H9 (cell line): ENCODE measurements at regions not wholly inside any gene's neighbourhood (a gene's known extent, or its start where the extent isn't known, plus 50 kb on each side); places are given as distances from the start of the nearest gene placed in this dataset.

Experiments used
- DNase-seq: peaks from one replicate; pipeline ENCODE4 v3.0.0-alpha.2; 2017
- H2AFZ ChIP-seq: one replicate; pipeline ENCODE4 v1.6.1; 2013; ENCODE audit warnings: mild to moderate bottlenecking, low read length, control low read depth, moderate library complexity
- H2AK5ac ChIP-seq: 2 replicates; pipeline ENCODE4 v1.6.1; 2013; ENCODE audit warnings: low read length, control low read depth, mixed read lengths; ENCODE audit not compliant: insufficient read length
- H2BK120ac ChIP-seq: one replicate; pipeline ENCODE4 v1.6.1; 2013; ENCODE audit warnings: low read depth, mild to moderate bottlenecking, low read length, control low read depth, inconsistent platforms; ENCODE audit not compliant: poor library complexity, severe bottlenecking
- H2BK12ac ChIP-seq: 2 replicates; pipeline ENCODE4 v1.6.1; 2013; ENCODE audit warnings: low read length, control low read depth, mixed read lengths, low read depth; ENCODE audit not compliant: insufficient read length
- H2BK15ac ChIP-seq: 2 replicates; pipeline ENCODE4 v1.6.1; 2013; ENCODE audit warnings: low read depth, low read length, control low read depth
- H2BK20ac ChIP-seq: one replicate; pipeline ENCODE4 v1.6.1; 2013; ENCODE audit warnings: low read depth, mild to moderate bottlenecking, low read length, control low read depth, inconsistent platforms; ENCODE audit not compliant: poor library complexity, severe bottlenecking
- H2BK5ac ChIP-seq: 2 replicates; pipeline ENCODE4 v1.6.1; 2013; ENCODE audit warnings: low read length, control low read depth, mixed read lengths; ENCODE audit not compliant: insufficient read length
- H3K14ac ChIP-seq: 2 replicates; pipeline ENCODE4 v1.6.1; 2013; ENCODE audit warnings: low read length, control low read depth; ENCODE audit not compliant: insufficient read depth
- H3K18ac ChIP-seq: 2 replicates; pipeline ENCODE4 v1.6.1; 2013; ENCODE audit warnings: low read depth, mild to moderate bottlenecking, mixed read lengths, low read length, control low read depth; ENCODE audit not compliant: insufficient read length
- H3K23ac ChIP-seq: 2 replicates; pipeline ENCODE4 v1.6.1; 2013; ENCODE audit warnings: low read length, control low read depth, mixed read lengths, low read depth; ENCODE audit not compliant: insufficient read length
- H3K23me2 ChIP-seq: 2 replicates; pipeline ENCODE4 v1.6.1; 2013; ENCODE audit warnings: low read depth, mild to moderate bottlenecking, mixed read lengths, low read length, control low read depth; ENCODE audit not compliant: insufficient read length, poor library complexity, severe bottlenecking
- H3K27ac ChIP-seq: 2 replicates; pipeline ENCODE4 v1.5.1; 2013; ENCODE audit warnings: low read length, control low read depth, mixed read lengths, low read depth; ENCODE audit not compliant: insufficient read length
- H3K27me3 ChIP-seq: 2 replicates; pipeline ENCODE4 v1.6.1; 2013; ENCODE audit warnings: low read length, control low read depth, inconsistent platforms; ENCODE audit not compliant: insufficient read depth
- H3K4ac ChIP-seq: 2 replicates; pipeline ENCODE4 v1.6.1; 2013; ENCODE audit warnings: low read depth, mild to moderate bottlenecking, control low read depth, inconsistent platforms, low read length, moderate library complexity
- H3K4me1 ChIP-seq: 2 replicates; pipeline ENCODE4 v1.6.1; 2013; ENCODE audit warnings: low read length, control low read depth, inconsistent platforms; ENCODE audit not compliant: insufficient read depth
- H3K4me2 ChIP-seq: 2 replicates; pipeline ENCODE4 v1.6.1; 2013; ENCODE audit warnings: low read length, control low read depth, mixed read lengths; ENCODE audit not compliant: insufficient read length, insufficient read depth
- H3K56ac ChIP-seq: 2 replicates; pipeline ENCODE4 v1.6.1; 2013; ENCODE audit warnings: low read depth, mild to moderate bottlenecking, mixed read lengths, low read length, control low read depth; ENCODE audit not compliant: insufficient read length
- H3K79me1 ChIP-seq: 2 replicates; pipeline ENCODE4 v1.6.1; 2013; ENCODE audit warnings: low read depth, mild to moderate bottlenecking, moderate library complexity, low read length, control low read depth, inconsistent platforms; ENCODE audit not compliant: insufficient read depth, poor library complexity, severe bottlenecking
- H3K79me2 ChIP-seq: 2 replicates; pipeline ENCODE4 v1.6.1; 2013; ENCODE audit warnings: low read length, control low read depth, inconsistent platforms; ENCODE audit not compliant: insufficient read depth
- H3K9ac ChIP-seq: 2 replicates; pipeline ENCODE4 v1.6.1; 2013; ENCODE audit warnings: low read length, control low read depth, mixed read lengths; ENCODE audit not compliant: insufficient read length; ENCODE audit errors: extremely low read depth
- H3K9me3 ChIP-seq: one replicate; pipeline ENCODE4 v1.6.1; 2013; ENCODE audit warnings: low read depth, low read length, inconsistent platforms; ENCODE audit not compliant: control insufficient read depth
- H3T11ph ChIP-seq: one replicate; pipeline ENCODE4 v1.6.1; 2013; ENCODE audit warnings: mild to moderate bottlenecking, low read length, control low read depth, inconsistent platforms
- H4K20me1 ChIP-seq: one replicate; pipeline ENCODE4 v1.6.1; 2013; ENCODE audit not compliant: control insufficient read depth, insufficient read length, insufficient read depth
- H4K5ac ChIP-seq: 2 replicates; pipeline ENCODE4 v1.6.1; 2013; ENCODE audit warnings: low read depth, mild to moderate bottlenecking, mixed read lengths, low read length, control low read depth; ENCODE audit not compliant: insufficient read length
- H4K8ac ChIP-seq: replicated peaks from 2 replicates; pipeline ENCODE4 v1.6.1; 2013; ENCODE audit warnings: low read length, control low read depth, mixed read lengths, low read depth; ENCODE audit not compliant: insufficient read length
- H4K91ac ChIP-seq: 2 replicates; pipeline ENCODE4 v1.6.1; 2013; ENCODE audit warnings: low read depth, mild to moderate bottlenecking, moderate library complexity, mixed read lengths, low read length, control low read depth; ENCODE audit not compliant: insufficient read length
- H3K27ac Mint-ChIP-seq, 3 experiments: 2 replicates in 2 of 3; 3 replicates in 1 of 3; pipeline ENCODE4 v1.8.0; 2020 to 2021; ENCODE audit warnings: mixed read lengths in 3 of 3, mild to moderate bottlenecking in 1 of 3, moderate library complexity in 1 of 3
- H3K27me3 Mint-ChIP-seq: 2 replicates; pipeline ENCODE4 v1.8.0; 2021; ENCODE audit warnings: low read depth, mild to moderate bottlenecking, moderate library complexity, mixed read lengths
- H3K36me3 Mint-ChIP-seq, 3 experiments: 2 replicates in 2 of 3; 3 replicates in 1 of 3; pipeline ENCODE4 v1.8.0; 2020 to 2021; ENCODE audit warnings: low read depth in 3 of 3, mixed read lengths in 3 of 3; ENCODE audit not compliant: insufficient read depth in 1 of 3
- H3K4me1 Mint-ChIP-seq, 2 experiments: 2 replicates each; pipeline ENCODE4 v1.8.0; 2020; ENCODE audit warnings: mixed read lengths in 2 of 2
- H3K4me3 Mint-ChIP-seq, 2 experiments: 2 replicates in 1 of 2; 3 replicates in 1 of 2; pipeline ENCODE4 v1.8.0; 2020 to 2021; ENCODE audit warnings: mild to moderate bottlenecking in 2 of 2, mixed read lengths in 2 of 2, moderate library complexity in 1 of 2
- H3K9me3 Mint-ChIP-seq, 2 experiments: 2 replicates in 1 of 2; 3 replicates in 1 of 2; pipeline ENCODE4 v1.8.0; 2020; ENCODE audit warnings: mild to moderate bottlenecking in 2 of 2, mixed read lengths in 2 of 2, moderate library complexity in 1 of 2
- CTCF ChIP-seq: fragments of 200-600 bp; sonication (generic); conservative IDR thresholded peaks from 3 replicates; pipeline ENCODE4 v1.8.0; 2021; ENCODE audit warnings: antibody characterized with exemption, mild to moderate bottlenecking
- WGBS: extraction: QIAGEN DNeasy Blood & Tissue Kit; methylation state at CpG from one replicate; pipeline ENCODE4 v1.1.7; 2013; ENCODE audit warnings: missing lambda C conversion rate, low lambda C conversion rate, mixed read lengths; ENCODE audit not compliant: insufficient read length; ENCODE audit errors: extremely low coverage; 5-methylcytosine and 5-hydroxymethylcytosine counted together

DNA sequence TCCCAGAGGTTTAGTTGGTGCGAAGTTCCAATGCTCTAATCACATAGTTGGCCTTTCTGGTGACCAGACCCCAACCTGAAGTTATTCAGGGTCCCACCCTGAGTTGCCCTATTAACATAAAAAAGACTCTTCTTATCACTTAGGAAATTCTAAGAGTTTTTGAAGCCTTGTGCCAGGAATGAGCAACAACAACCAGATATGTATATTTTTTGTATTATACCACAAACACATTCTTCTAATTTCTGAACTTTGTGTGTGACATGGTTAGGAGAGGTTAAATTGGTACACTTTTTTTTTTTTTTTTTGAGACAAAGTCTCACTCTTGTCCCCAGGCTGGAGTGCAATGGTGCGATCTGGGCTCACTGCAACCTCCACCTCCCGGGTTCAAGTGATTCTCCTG lies 320.4 kb upstream of the PDE3A start:
- Histone ChIP-seq H3K79me1 (no peaks in the 10 kb centered on the region), H3K27me3 (no peaks in the 10 kb centered on the region), H3K4me2 (no peak overlapping the region)

More for the DNA sequence above, 320.4 kb upstream of the PDE3A start:
- no peak overlapping the region for H3K23ac ChIP-seq
- WGBS, result no CpG with 5 or more reads among the region's 3 CpGs
- no peak overlapping the region for H2BK12ac ChIP-seq
- Mint-ChIP-seq H3K9me3 (no peaks in the 10 kb centered on the region), H3K4me1 (no peaks in the 10 kb centered on the region), H3K27ac (no peak overlapping the region), H3K36me3 (no peaks in the 10 kb centered on the region), H3K4me3 (no peak overlapping the region), H3K27me3 (no peaks in the 10 kb centered on the region)
- no peaks in the 10 kb centered on the region for H4K20me1 ChIP-seq
- DNase-seq, result no peak
- no peaks in the 10 kb centered on the region for H3K9me3 ChIP-seq
- H3K4ac ChIP-seq, result no peak overlapping the region
- no peak overlapping the region for H4K91ac ChIP-seq
- H4K5ac ChIP-seq, result no peak overlapping the region
- no peak overlapping the region for H3T11ph ChIP-seq
- H3K4me1 ChIP-seq, result no peaks in the 10 kb centered on the region
- TF ChIP-seq CTCF, result no peak
- no peak overlapping the region for H3K18ac ChIP-seq
- no peaks in the 10 kb centered on the region for H3K23me2 ChIP-seq
- H2AFZ ChIP-seq, result no peak overlapping the region
- no peaks in the 10 kb centered on the region for H3K79me2 ChIP-seq
- no peak overlapping the region for H3K27ac ChIP-seq
- no peak overlapping the region for H4K8ac ChIP-seq
- H3K56ac ChIP-seq, result no peak overlapping the region
- H3K9ac ChIP-seq, result no peak overlapping the region
- no peak overlapping the region for H2BK120ac ChIP-seq
- H2BK5ac ChIP-seq, result no peak overlapping the region
- H2BK20ac ChIP-seq, result no peak overlapping the region
- no peak overlapping the region for H2AK5ac ChIP-seq
- H3K14ac ChIP-seq, result no peak overlapping the region
- no peak overlapping the region for H2BK15ac ChIP-seq
